ENCODE measurements at regions not wholly inside any gene's neighbourhood (a gene's known extent, or its start where the extent isn't known, plus 50 kb on each side); places are given as distances from the start of the nearest gene placed in this dataset.

- no peak for DNase-seq (ENCODE audit: low spot score)
- in situ Hi-C loops (cut with HindIII; ENCODE audit: low sequenced_read_pairs), result no loop called here
Observed at GRCh38 chr5:121735618-121736017, 116.1 kb upstream of the FTMT start.

GRCh38 chr5:121737120-121737519 lies 114.6 kb upstream of the FTMT start:
- in situ Hi-C loops (cut with HindIII; ENCODE audit: low sequenced_read_pairs), result no loop called here
- no peak for DNase-seq (ENCODE audit: low spot score)

- DNase-seq (ENCODE audit: low spot score), result no peak
- in situ Hi-C loops (cut with HindIII; ENCODE audit: low sequenced_read_pairs), result no loop called here
Observed at GRCh38 chr5:121741156-121741555, 110.5 kb upstream of the FTMT start.

- in situ Hi-C loops (cut with HindIII; ENCODE audit: low sequenced_read_pairs), result no loop called here
- no peak for DNase-seq (ENCODE audit: low spot score)
Observed at GRCh38 chr5:121744577-121744976, 107.1 kb upstream of the FTMT start.

GRCh38 chr5:121745407-121745806 lies 106.3 kb upstream of the FTMT start:
- in situ Hi-C loops (cut with HindIII; ENCODE audit: low sequenced_read_pairs), result no loop called here
- no peak for DNase-seq (ENCODE audit: low spot score)

GRCh38 chr5:121746763-121747162 lies 104.9 kb upstream of the FTMT start:
- no peak for DNase-seq (ENCODE audit: low spot score)
- in situ Hi-C loops (cut with HindIII; ENCODE audit: low sequenced_read_pairs), result no loop called here

- in situ Hi-C loops (cut with HindIII; ENCODE audit: low sequenced_read_pairs), result no loop called here
- DNase-seq (ENCODE audit: low spot score), result no peak
Observed at GRCh38 chr5:121748686-121749085, 103.0 kb upstream of the FTMT start.

GRCh38 chr5:121752149-121752548 lies 99.5 kb upstream of the FTMT start:
- no peak for DNase-seq (ENCODE audit: low spot score)
- in situ Hi-C loops (cut with HindIII; ENCODE audit: low sequenced_read_pairs), result no loop called here

- in situ Hi-C loops (cut with HindIII; ENCODE audit: low sequenced_read_pairs), result no loop called here
- no peak for DNase-seq (ENCODE audit: low spot score)
Observed at GRCh38 chr5:121755266-121755665, 96.4 kb upstream of the FTMT start.

GRCh38 chr5:121757753-121758152 lies 93.9 kb upstream of the FTMT start:
- no peak for DNase-seq (ENCODE audit: low spot score)
- in situ Hi-C loops (cut with HindIII; ENCODE audit: low sequenced_read_pairs), result no loop called here

GRCh38 chr5:121758615-121759014 lies 93.1 kb upstream of the FTMT start:
- DNase-seq (ENCODE audit: low spot score), result no peak

GRCh38 chr5:121762426-121762825 lies 89.3 kb upstream of the FTMT start:
- in situ Hi-C loops (cut with HindIII; ENCODE audit: low sequenced_read_pairs), result no loop called here

More at GRCh38 chr5:121758615-121759014, 93.1 kb upstream of the FTMT start:
- in situ Hi-C loops (cut with HindIII; ENCODE audit: low sequenced_read_pairs), result no loop called here

GRCh38 chr5:121763665-121764064 lies 88.0 kb upstream of the FTMT start:
- in situ Hi-C loops (cut with HindIII; ENCODE audit: low sequenced_read_pairs), result no loop called here
- no peak for DNase-seq (ENCODE audit: low spot score)

More at GRCh38 chr5:121762426-121762825, 89.3 kb upstream of the FTMT start:
- no peak for DNase-seq (ENCODE audit: low spot score)

- in situ Hi-C loops (cut with HindIII; ENCODE audit: low sequenced_read_pairs), result no loop called here
- no peak for DNase-seq (ENCODE audit: low spot score)
Observed at GRCh38 chr5:121780406-121780805, 71.3 kb upstream of the FTMT start.

GRCh38 chr5:121783700-121784099 lies 68.0 kb upstream of the FTMT start:
- in situ Hi-C loops (cut with HindIII; ENCODE audit: low sequenced_read_pairs), result no loop called here
- DNase-seq (ENCODE audit: low spot score), result no peak

- in situ Hi-C loops (cut with HindIII; ENCODE audit: low sequenced_read_pairs), result no loop called here
- no peak for DNase-seq (ENCODE audit: low spot score)
Observed at GRCh38 chr5:121793791-121794190, 57.9 kb upstream of the FTMT start.

GRCh38 chr5:121795511-121795910 lies 56.2 kb upstream of the FTMT start:
- DNase-seq (ENCODE audit: low spot score), result no peak
- in situ Hi-C loops (cut with HindIII; ENCODE audit: low sequenced_read_pairs), result no loop called here

- in situ Hi-C loops (cut with HindIII; ENCODE audit: low sequenced_read_pairs), result no loop called here
- no peak for DNase-seq (ENCODE audit: low spot score)
Observed at GRCh38 chr5:121797681-121798518, 53.8 kb upstream of the FTMT start.

All from G401 (cell line).